K562 (cell line): ENCODE measurements at regions not wholly inside any gene's neighbourhood (a gene's known extent, or its start where the extent isn't known, plus 50 kb on each side); places are given as distances from the start of the nearest gene placed in this dataset.
A peak's percentile ranks its signal among the peaks of the same experiment; 100 is the strongest.

Experiments
- ATAC-seq: fragments of 200-7000 bp; cut with Tn5 transposase; 3 replicates; pipeline ENCODE4 v1.9.1; 2020; ENCODE audit warnings: moderate library complexity
- BruUV-seq: library from RNA; stranded (reverse); fragments of 400-500 nt; replicated peaks from 2 replicates; lab custom pipeline; 2021; lab: Mats Ljungman, UMichigan
- CTCF ChIA-PET: fragments of 300-600 bp; formaldehyde crosslinking; extraction: SDS; loops from one replicate; lab custom pipeline; 2021; ENCODE audit warnings: low intra/inter-chr PET ratio; lab: Yijun Ruan, JAX
- POLR2A ChIA-PET: fragments of 300-600, 350-650 bp; sonication (Branson Sonifier 250); formaldehyde crosslinking; extraction: SDS; loops from one replicate; lab custom pipeline; 2021; ENCODE audit warnings: antibody characterized with exemption, inconsistent platforms; lab: Yijun Ruan, JAX
- DNase-seq, 4 experiments: peaks; one replicate each; pipeline versions ENCODE4 v3.0.0 to v3.0.0-alpha.2; 2011 to 2018; ENCODE audit warnings: low spot score in 3 of 4, mixed read lengths in 3 of 4; ENCODE audit errors: extremely low read depth in 1 of 4
- FAIRE-seq: peaks from 2 replicates; lab custom pipeline; 2011; peaks lifted over from hg19 to GRCh38; lab: Jason Lieb, UNC
- H2AFZ ChIP-seq: 2 replicates; pipeline ENCODE4 v1.6.0; 2011; ENCODE audit warnings: low read depth, low read length, control low read depth, inconsistent platforms
- H3K27ac ChIP-seq: fragments of 200-600 bp; 3 replicates; pipeline ENCODE4 v1.8.0; 2011; ENCODE audit warnings: low read depth, mild to moderate bottlenecking, control low read depth, inconsistent platforms, low read length, moderate library complexity, mixed read lengths; ENCODE audit errors: extremely low read depth
- H3K27me3 ChIP-seq, 2 experiments: fragments of 300-600 bp in 1 of 2; 2 replicates in 1 of 2; 3 replicates in 1 of 2; pipeline versions ENCODE4 v1.6.0 to v1.8.0; 2011; ENCODE audit warnings: inconsistent platforms in 2 of 2, low read length in 2 of 2, mild to moderate bottlenecking in 1 of 2, mixed read lengths in 1 of 2, moderate library complexity in 1 of 2; ENCODE audit not compliant: control insufficient read depth in 2 of 2, insufficient read depth in 2 of 2
- H3K36me3 ChIP-seq: fragments of 300-600 bp; 3 replicates; pipeline ENCODE4 v1.8.0; 2011; ENCODE audit warnings: mild to moderate bottlenecking, low read length, inconsistent platforms; ENCODE audit not compliant: control insufficient read depth, insufficient read depth
- H3K4me1 ChIP-seq, 2 experiments: fragments of 200-600 bp in 1 of 2; replicated peaks in 1 of 2; 2 replicates in 1 of 2; 3 replicates in 1 of 2; pipeline versions ENCODE4 v1.5.1 to v1.8.0; 2011; ENCODE audit warnings: inconsistent platforms in 2 of 2, low read length in 2 of 2, mild to moderate bottlenecking in 1 of 2, mixed read lengths in 1 of 2, moderate library complexity in 1 of 2; ENCODE audit not compliant: control insufficient read depth in 2 of 2, insufficient read depth in 2 of 2
- H3K4me2 ChIP-seq: 2 replicates; pipeline ENCODE4 v1.6.1; 2011; ENCODE audit warnings: low read length, control low read depth, inconsistent platforms, mixed read lengths; ENCODE audit not compliant: insufficient read depth
- H3K4me3 ChIP-seq: fragments of 200-600 bp; sonication (generic), shearing (Covaris generic); 2 replicates; pipeline ENCODE4 v1.5.1; 2016; ENCODE audit warnings: control low read depth, inconsistent platforms
- H3K79me2 ChIP-seq: fragments of 200-600 bp; 3 replicates; pipeline ENCODE4 v1.8.0; 2011; ENCODE audit warnings: low read length, inconsistent platforms; ENCODE audit not compliant: control insufficient read depth, insufficient read depth
- H3K9ac ChIP-seq, 2 experiments: 2 replicates each; pipeline versions ENCODE4 v1.6.0 to v1.6.1; 2011; ENCODE audit warnings: low read depth in 2 of 2, low read length in 2 of 2, control low read depth in 1 of 2, inconsistent platforms in 1 of 2, mild to moderate bottlenecking in 1 of 2, mixed read lengths in 1 of 2; ENCODE audit not compliant: insufficient read depth in 1 of 2
- H3K9me1 ChIP-seq: one replicate; pipeline ENCODE4 v1.6.0; 2011; ENCODE audit warnings: inconsistent platforms, mild to moderate bottlenecking, low read length, moderate library complexity; ENCODE audit not compliant: control insufficient read depth, insufficient read depth
- H3K9me3 ChIP-seq: replicated peaks from 2 replicates; pipeline ENCODE4 v1.5.1; 2011; ENCODE audit warnings: low read depth, low read length, inconsistent platforms; ENCODE audit not compliant: control insufficient read depth, insufficient read depth
- H4K20me1 ChIP-seq: replicated peaks from 2 replicates; pipeline ENCODE4 v1.6.1; 2011; ENCODE audit warnings: low read length, inconsistent platforms, mixed read lengths; ENCODE audit not compliant: control insufficient read depth, insufficient read depth
- ARID1B ChIP-seq: fragments of 450-650 bp; IDR thresholded peaks from 2 replicates; pipeline ENCODE4 v1.6.1; 2016; ENCODE audit warnings: antibody characterized with exemption, mild to moderate bottlenecking, inconsistent platforms
- BCLAF1 ChIP-seq, 2 experiments: fragments of 450-650 bp in 1 of 2; IDR thresholded peaks; 2 replicates each; pipeline ENCODE4 v1.6.1; 2011 to 2017; ENCODE audit warnings: low read depth in 2 of 2, antibody characterized with exemption in 1 of 2, borderline replicate concordance in 1 of 2, low read length in 1 of 2, mild to moderate bottlenecking in 1 of 2, mixed read lengths in 1 of 2; ENCODE audit not compliant: control insufficient read depth in 1 of 2
- BRF1 ChIP-seq: IDR thresholded peaks from 3 replicates; pipeline ENCODE4 v1.6.1; 2011; ENCODE audit warnings: borderline replicate concordance, mild to moderate bottlenecking; ENCODE audit not compliant: insufficient read length; ENCODE audit errors: extremely low read depth
- CAMTA2 ChIP-seq: fragments of 250-450 bp; sonication (Bioruptor Pico); conservative IDR thresholded peaks from 2 replicates; pipeline ENCODE4 v1.5.1; 2022
- CBFA2T3 ChIP-seq: fragments of 450-650 bp; IDR thresholded peaks from 2 replicates; pipeline ENCODE4 v1.6.1; 2017
- DPF2 ChIP-seq: fragments of 450-650 bp; IDR thresholded peaks from 2 replicates; pipeline ENCODE4 v1.6.1; 2016
- EGR1 ChIP-seq: fragments of 450-650 bp; conservative IDR thresholded peaks from 2 replicates; pipeline ENCODE4 v1.6.1; 2017; ENCODE audit warnings: mild to moderate bottlenecking
- HDAC1 ChIP-seq, 2 experiments: fragments of 450-650 bp; IDR thresholded peaks; 2 replicates each; pipeline ENCODE4 v1.6.1; 2016 to 2017; ENCODE audit warnings: inconsistent platforms in 1 of 2, mild to moderate bottlenecking in 1 of 2, moderate library complexity in 1 of 2
- KLF16 ChIP-seq: IDR thresholded peaks from 2 replicates; pipeline ENCODE4 v1.6.1; 2016; ENCODE audit warnings: antibody characterized with exemption
- RBM17 ChIP-seq: fragments of 200-400 bp; formaldehyde crosslinking; IDR thresholded peaks from 2 replicates; pipeline ENCODE4 v1.6.1; 2017; ENCODE audit warnings: low read depth, mild to moderate bottlenecking, low read length, borderline replicate concordance
- RCOR1 ChIP-seq, 2 experiments: IDR thresholded peaks; 2 replicates each; pipeline ENCODE4 v1.6.1; 2012; ENCODE audit warnings: low read depth in 2 of 2, low read length in 2 of 2, borderline replicate concordance in 1 of 2, improper control_type of control experiment in 1 of 2
- SMAD4 ChIP-seq: fragments of 250-450 bp; sonication (Bioruptor Pico); conservative IDR thresholded peaks from 2 replicates; pipeline ENCODE4 v1.8.0; 2021; ENCODE audit warnings: inconsistent platforms, mild to moderate bottlenecking, moderate library complexity
- SMARCC2 ChIP-seq: fragments of 450-650 bp; IDR thresholded peaks from 2 replicates; pipeline ENCODE4 v1.6.1; 2017; ENCODE audit warnings: antibody characterized with exemption, moderate library complexity, mild to moderate bottlenecking, low read depth
- SPI1 ChIP-seq: IDR thresholded peaks from 2 replicates; pipeline ENCODE4 v1.6.1; 2011; ENCODE audit warnings: low read depth, low read length, control low read depth, borderline replicate concordance
- TCF3 ChIP-seq: sonication (generic); formaldehyde crosslinking; IDR thresholded peaks from 2 replicates; pipeline ENCODE4 v1.4.0; 2020; ENCODE audit warnings: mild to moderate bottlenecking, missing genetic modification reagents
- ZBTB33 ChIP-seq: sonication (generic); formaldehyde crosslinking; IDR thresholded peaks from 2 replicates; pipeline ENCODE4 v1.8.1; 2023; ENCODE audit warnings: mild to moderate bottlenecking, missing genetic modification reagents
- ZNF316 ChIP-seq: fragments of 450-650 bp; IDR thresholded peaks from 2 replicates; pipeline ENCODE4 v1.6.1; 2016
- ZZZ3 ChIP-seq: fragments of 450-650 bp; IDR thresholded peaks from 2 replicates; pipeline ENCODE4 v1.6.1; 2016; ENCODE audit warnings: antibody characterized with exemption, mild to moderate bottlenecking, moderate library complexity
- WGBS: fragments of 100-300 bp; shearing (Covaris generic); methylation state at CpG from one replicate; pipeline ENCODE4 v1.1.6; 2016; ENCODE audit warnings: low coverage, mixed read lengths; ENCODE audit not compliant: insufficient coverage; ENCODE audit errors: missing lambda C conversion rate; 5-methylcytosine and 5-hydroxymethylcytosine counted together
- in situ Hi-C: fragments of 300-500 bp; cut with MboI; formaldehyde crosslinking; loops from 4 replicates; pipeline ENCODE4 v1.15.0; 2018; ENCODE audit warnings: inconsistent platforms, mixed read lengths
- intact Hi-C: fragments of 100-400 bp; cut with micrococcal nuclease; formaldehyde crosslinking; loops from 2 replicates; pipeline ENCODE4 v1.14.2; 2022

- H3K4me3 ChIP-seq: no peak overlapping the region
- BruUV-seq: no TSS peak
- in situ Hi-C loops: no loop called here
- H3K4me2 ChIP-seq: peak overlapping the region; percentile 11; the same call in 1 of the 2 replicates
- FAIRE-seq (peak; percentile 85), DNase-seq (peak in 2 of 4 experiments; percentile 68 to 72), ATAC-seq (peak; percentile 57)
- under 1% methylated on average over 9 of the region's 9 CpGs for WGBS
- no peaks in the 10 kb centered on the region for H3K9me1 ChIP-seq
- H2AFZ ChIP-seq: no peak overlapping the region
- peaks cover 24% of the 10 kb centered on the region for H4K20me1 ChIP-seq
- peaks cover 3% of the 10 kb centered on the region; the same call in 2 of the 3 replicates for H3K36me3 ChIP-seq
- peaks cover 21% of the 10 kb centered on the region; the same call in 2 of the 3 replicates for H3K79me2 ChIP-seq
- H3K4me1 ChIP-seq: peaks cover 19 to 62% of the 10 kb centered on the region in 2 experiments
- H3K27ac ChIP-seq: no peak overlapping the region
- H3K9me3 ChIP-seq: no peaks in the 10 kb centered on the region
- ChIA-PET CTCF (interaction anchor here (0.6 kb wide), 2 partner anchors 46 to 199 kb away, joined by 3 read pairs; no protein-coding TSS in a partner anchor), POLR2A (interaction anchor here (0.7 to 2.7 kb wide), 3 partner anchors 13 to 138 kb away, joined by 3 to 9 read pairs (median 7); no protein-coding TSS in a partner anchor)
- peak overlapping the region in 1 of 2 experiments; percentile 74; a peak in 2 of 4 replicates for H3K9ac ChIP-seq
- intact Hi-C loops: no loop called here
- H3K27me3 ChIP-seq: no peaks in the 10 kb centered on the region
- peak; percentile 83 for TF ChIP-seq TCF3 (CRISPR knock-in tag)
- TF ChIP-seq ARID1B: peak; percentile 84
- TF ChIP-seq CBFA2T3: peak; percentile 92
- 0 out of 2 replicates have a peak, but pooled peaks have one; percentile 23 for TF ChIP-seq SMARCC2
- no peak for TF ChIP-seq BCLAF1 (IDR thresholded peaks at IDR 0.05; ENCODE audit: borderline replicate concordance in 1 of 2, control insufficient read depth in 1 of 2, low read depth in 2 of 2, low read length in 1 of 2)
- no peak for TF ChIP-seq ZZZ3
- TF ChIP-seq ZBTB33: no peak
- no peak for TF ChIP-seq EGR1
- no peak for TF ChIP-seq CAMTA2 (CRISPR knock-in tag)
- peak; percentile 87 for TF ChIP-seq SMAD4
- TF ChIP-seq BRF1: no peak
- peak; percentile 72 for TF ChIP-seq DPF2
- no peak for TF ChIP-seq SPI1
- TF ChIP-seq RBM17: no peak
- 0 out of 4 replicates have a peak, but pooled peaks of 1 of the 2 experiments have one; percentile 28 for TF ChIP-seq RCOR1 (IDR thresholded peaks at IDR 0.05; ENCODE audit: borderline replicate concordance in 1 of 2, low read depth in 2 of 2, low read length in 2 of 2)
- TF ChIP-seq ZNF316: no peak
- 0 out of 4 replicates have a peak, but pooled peaks of 1 of the 2 experiments have one; percentile 28 for TF ChIP-seq HDAC1 (IDR thresholded peaks at IDR 0.05)
- TF ChIP-seq KLF16: peak; percentile 58; the same call in 1 of the 2 replicates
Measured at GRCh38 chr16:85474621-85475217, 138.4 kb upstream of the GSE1 start.
